ENCODE measurements at regions not wholly inside any gene's neighbourhood (a gene's known extent, or its start where the extent isn't known, plus 50 kb on each side); places are given as distances from the start of the nearest gene placed in this dataset.
"Not testable (repeated sequence)": the region's sequence is repeated elsewhere in the genome, so short reads cannot be mapped to it uniquely, and the experiment has no call there.

DNA sequence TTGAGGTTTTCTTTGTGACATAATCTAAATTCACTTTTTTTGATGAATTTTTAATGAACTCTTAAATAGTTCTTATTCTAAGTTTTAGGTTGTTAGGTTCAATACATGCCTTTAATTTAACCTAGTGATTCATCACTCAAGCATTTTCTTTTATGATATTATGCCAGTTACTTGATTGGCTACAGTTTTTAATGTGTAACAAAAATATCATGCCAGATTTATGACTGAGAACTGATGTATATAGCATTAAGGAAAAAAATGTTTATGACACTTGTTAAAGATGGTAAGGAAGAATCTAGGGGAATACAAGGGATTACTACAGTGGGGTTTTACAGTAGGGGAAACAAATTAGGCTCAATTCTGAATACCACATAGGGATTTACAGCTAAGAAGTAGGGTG is 103.1 kb downstream of the VGLL3 start:
- Histone ChIP-seq H2AFZ (no peak overlapping the region), H3K4me2 (no peak overlapping the region), H3K9me3 (ENCODE audit: low read depth) (no peaks in the 10 kb centered on the region), H3K4me1 (ENCODE audit: insufficient read depth) (no peaks in the 10 kb centered on the region), H3K79me2 (no peaks in the 10 kb centered on the region), H3K9me2 (replicated peaks; ENCODE audit: insufficient read depth) (no peaks in the 10 kb centered on the region), H3K36me3 (replicated peaks; ENCODE audit: insufficient read depth, low read depth) (no peaks in the 10 kb centered on the region), H3K4me3 (no peak overlapping the region), H4K20me1 (ENCODE audit: insufficient read depth, poor library complexity, severe bottlenecking) (no peaks in the 10 kb centered on the region), H3K27me3 (no peaks in the 10 kb centered on the region), H3K27ac (no peak overlapping the region)
- TF ChIP-seq EZH2phosphoT487 (IDR thresholded peaks at IDR 0.05; ENCODE audit: low read depth, severe bottlenecking, unreplicated experiment) (no peak), EZH2 (IDR thresholded peaks at IDR 0.05; ENCODE audit: borderline replicate concordance) (no peak)
- TF ChIP-seq, protein P1, sequence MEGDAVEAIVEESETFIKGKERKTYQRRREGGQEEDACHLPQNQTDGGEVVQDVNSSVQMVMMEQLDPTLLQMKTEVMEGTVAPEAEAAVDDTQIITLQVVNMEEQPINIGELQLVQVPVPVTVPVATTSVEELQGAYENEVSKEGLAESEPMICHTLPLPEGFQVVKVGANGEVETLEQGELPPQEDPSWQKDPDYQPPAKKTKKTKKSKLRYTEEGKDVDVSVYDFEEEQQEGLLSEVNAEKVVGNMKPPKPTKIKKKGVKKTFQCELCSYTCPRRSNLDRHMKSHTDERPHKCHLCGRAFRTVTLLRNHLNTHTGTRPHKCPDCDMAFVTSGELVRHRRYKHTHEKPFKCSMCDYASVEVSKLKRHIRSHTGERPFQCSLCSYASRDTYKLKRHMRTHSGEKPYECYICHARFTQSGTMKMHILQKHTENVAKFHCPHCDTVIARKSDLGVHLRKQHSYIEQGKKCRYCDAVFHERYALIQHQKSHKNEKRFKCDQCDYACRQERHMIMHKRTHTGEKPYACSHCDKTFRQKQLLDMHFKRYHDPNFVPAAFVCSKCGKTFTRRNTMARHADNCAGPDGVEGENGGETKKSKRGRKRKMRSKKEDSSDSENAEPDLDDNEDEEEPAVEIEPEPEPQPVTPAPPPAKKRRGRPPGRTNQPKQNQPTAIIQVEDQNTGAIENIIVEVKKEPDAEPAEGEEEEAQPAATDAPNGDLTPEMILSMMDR (IDR thresholded peaks at IDR 0.05; ENCODE audit: poor library complexity) = no peak
- DNase-seq (ENCODE audit: low spot score) = no peak

DNA sequence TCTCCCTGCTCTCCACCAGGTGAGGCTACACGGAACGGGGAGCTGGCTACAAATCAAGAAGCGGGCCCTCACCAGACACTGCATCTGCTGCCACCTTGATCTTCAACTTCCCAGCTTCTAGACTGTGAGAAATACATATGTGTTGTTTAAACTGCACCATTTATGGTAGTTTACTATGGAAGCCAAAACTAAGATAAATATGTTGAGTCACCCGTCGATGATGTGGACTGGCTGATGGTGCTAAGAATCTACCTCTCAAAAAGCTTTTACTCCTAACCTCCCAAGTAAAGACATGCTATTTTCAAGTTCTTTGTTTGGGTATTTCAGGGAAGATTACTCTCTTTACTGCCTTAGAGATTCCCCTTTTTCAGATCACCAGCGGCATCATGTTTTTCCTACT is 110.9 kb downstream of the VGLL3 start:
- no peak overlapping the region for H2AFZ ChIP-seq
- DNase-seq (ENCODE audit: low spot score) = no peak
- 93% methylated on average over 6 of the region's 6 CpGs for WGBS (ENCODE audit: low lambda C conversion rate, missing lambda C conversion rate)
- no peak for TF ChIP-seq EZH2 (IDR thresholded peaks at IDR 0.05; ENCODE audit: borderline replicate concordance)
- TF ChIP-seq EZH2phosphoT487 (IDR thresholded peaks at IDR 0.05; ENCODE audit: low read depth, severe bottlenecking, unreplicated experiment) = no peak
- TF ChIP-seq, protein P1 (IDR thresholded peaks at IDR 0.05; ENCODE audit: poor library complexity) = no peak
- no peak overlapping the region for H3K4me2 ChIP-seq
- no peaks in the 10 kb centered on the region for H3K79me2 ChIP-seq
- H4K20me1 ChIP-seq (ENCODE audit: insufficient read depth, poor library complexity, severe bottlenecking) = no peaks in the 10 kb centered on the region
- no peak overlapping the region for H3K27ac ChIP-seq
- H3K36me3 ChIP-seq (replicated peaks; ENCODE audit: insufficient read depth, low read depth) = no peaks in the 10 kb centered on the region
- H3K9me3 ChIP-seq (ENCODE audit: low read depth) = no peaks in the 10 kb centered on the region
- H3K27me3 ChIP-seq = no peaks in the 10 kb centered on the region
- H3K9me2 ChIP-seq (replicated peaks; ENCODE audit: insufficient read depth) = no peaks in the 10 kb centered on the region
- no peak overlapping the region for H3K4me3 ChIP-seq
- H3K4me1 ChIP-seq (ENCODE audit: insufficient read depth) = no peaks in the 10 kb centered on the region

DNA sequence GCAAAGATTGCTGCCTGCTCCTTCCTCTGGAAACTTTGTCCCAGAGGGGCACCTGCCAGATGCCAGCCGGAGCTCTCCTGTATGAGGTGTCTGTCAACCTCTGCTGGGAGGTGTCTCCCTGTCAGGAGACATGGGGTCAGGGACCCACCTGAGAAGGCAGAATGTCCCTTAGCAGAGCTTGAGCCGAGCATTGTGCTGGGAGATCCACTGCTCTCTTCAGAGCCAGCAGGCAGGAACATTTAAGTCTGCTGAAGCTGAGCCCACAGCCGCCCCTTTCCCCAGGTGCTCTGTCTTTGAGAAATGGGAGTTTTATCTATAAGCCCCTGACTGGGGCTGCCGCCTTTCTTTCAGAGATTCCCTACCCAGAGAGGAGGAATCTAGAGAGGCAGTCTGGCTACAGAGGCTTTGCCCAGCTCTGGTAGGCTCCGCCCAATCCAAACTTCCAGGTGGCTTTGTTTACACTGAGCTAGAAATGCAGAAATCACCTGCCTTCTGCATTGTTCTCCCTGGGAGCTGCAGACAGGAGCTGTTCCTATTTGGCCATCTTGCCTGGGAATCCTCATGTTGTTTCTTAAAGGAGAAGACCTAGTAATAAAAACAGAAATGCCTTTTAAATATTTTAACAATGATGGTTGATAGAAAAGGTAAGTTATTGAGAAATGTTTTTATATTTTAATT is 114.3 kb downstream of the VGLL3 start:
- H3K36me3 ChIP-seq (replicated peaks; ENCODE audit: insufficient read depth, low read depth); H3K4me2 ChIP-seq; H3K4me1 ChIP-seq (ENCODE audit: insufficient read depth); H4K20me1 ChIP-seq (ENCODE audit: insufficient read depth, poor library complexity, severe bottlenecking); H2AFZ ChIP-seq; H3K79me2 ChIP-seq; H3K9me3 ChIP-seq (ENCODE audit: low read depth); H3K27me3 ChIP-seq; H3K4me3 ChIP-seq; H3K27ac ChIP-seq; H3K9me2 ChIP-seq (replicated peaks; ENCODE audit: insufficient read depth): not testable (repeated sequence)
- peak; percentile 41 for DNase-seq (ENCODE audit: low spot score)
- 35% methylated on average over 5 of the region's 5 CpGs for WGBS (ENCODE audit: low lambda C conversion rate, missing lambda C conversion rate)

DNA sequence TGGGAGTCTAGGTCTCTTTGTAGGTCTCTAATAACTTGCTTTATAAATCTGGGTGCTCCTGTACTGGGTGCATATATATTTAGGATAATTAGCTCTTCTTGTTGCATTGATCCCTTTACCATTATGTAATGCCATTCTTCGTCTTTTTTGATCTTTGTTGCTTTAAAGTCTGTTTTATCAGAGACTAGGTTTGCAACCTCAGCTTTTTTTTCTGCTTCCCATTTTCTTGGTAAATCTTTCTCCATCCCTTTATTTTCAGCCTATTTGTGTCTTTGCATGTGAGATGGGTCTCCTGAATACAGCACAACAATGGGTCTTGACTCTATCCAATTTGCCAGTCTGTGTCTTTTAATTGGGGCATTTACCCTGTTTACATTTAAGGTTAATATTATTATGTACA is 116.2 kb downstream of the VGLL3 start:
- H3K4me2 ChIP-seq; H3K36me3 ChIP-seq (replicated peaks; ENCODE audit: insufficient read depth, low read depth); H2AFZ ChIP-seq; H3K79me2 ChIP-seq; H3K9me3 ChIP-seq (ENCODE audit: low read depth); H4K20me1 ChIP-seq (ENCODE audit: insufficient read depth, poor library complexity, severe bottlenecking); H3K27ac ChIP-seq; DNase-seq (ENCODE audit: low spot score); H3K27me3 ChIP-seq; H3K4me1 ChIP-seq (ENCODE audit: insufficient read depth); H3K9me2 ChIP-seq (replicated peaks; ENCODE audit: insufficient read depth); H3K4me3 ChIP-seq: not testable (repeated sequence)
- 93% methylated on average over 1 of the region's 1 CpG for WGBS (ENCODE audit: low lambda C conversion rate, missing lambda C conversion rate)
